ENCODE measurements at regions not wholly inside any gene's neighbourhood (a gene's known extent, or its start where the extent isn't known, plus 50 kb on each side); places are given as distances from the start of the nearest gene placed in this dataset.
"Not testable (repeated sequence)": the region's sequence is repeated elsewhere in the genome, so short reads cannot be mapped to it uniquely, and the experiment has no call there.

DNA sequence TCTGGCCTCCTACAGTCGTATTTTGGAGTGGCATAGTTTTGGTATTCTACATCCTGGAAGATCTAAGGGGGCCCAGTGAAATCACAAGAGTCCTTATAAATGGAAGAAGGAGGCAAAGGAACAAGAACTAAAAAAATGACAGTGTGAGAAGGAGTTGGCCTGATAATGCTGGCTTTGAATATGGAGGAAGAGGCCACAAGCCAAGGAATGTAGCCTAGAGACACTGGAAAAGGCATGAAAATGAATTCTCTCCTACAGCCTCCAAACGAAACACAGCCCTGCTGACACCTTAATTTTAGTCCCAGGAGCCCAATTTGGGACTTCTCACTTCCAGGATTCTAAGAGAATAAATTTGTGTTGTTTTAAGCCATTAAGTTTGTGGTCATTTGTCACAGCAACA, 54.6 kb upstream of the LIPC start:
- H3K27me3 ChIP-seq (replicated peaks; ENCODE audit: insufficient read depth, low read depth, low read length, poor library complexity), result no peaks in the 10 kb centered on the region
- H3K4me1 ChIP-seq (ENCODE audit: insufficient read depth, low read length, poor library complexity, severe bottlenecking), result no peaks in the 10 kb centered on the region
- ChIA-PET CTCF (no interaction called here), POLR2A (ENCODE audit: low non-redundant PET) (no interaction called here)
- BruUV-seq (replicated peaks), result no TSS peak
- intact Hi-C loops (cut with micrococcal nuclease; ENCODE audit: unreplicated experiment), result no loop called here
- no peak overlapping the region for H3K27ac ChIP-seq (ENCODE audit: low read depth, low read length, poor library complexity, severe bottlenecking)
- H3K4me3 ChIP-seq (ENCODE audit: low read depth, low read length, poor library complexity, severe bottlenecking), result no peak overlapping the region
- TF ChIP-seq EZH2 (IDR thresholded peaks at IDR 0.05; ENCODE audit: borderline replicate concordance, low read depth, low read length, poor library complexity, severe bottlenecking), result no peak
- TF ChIP-seq, protein P1, sequence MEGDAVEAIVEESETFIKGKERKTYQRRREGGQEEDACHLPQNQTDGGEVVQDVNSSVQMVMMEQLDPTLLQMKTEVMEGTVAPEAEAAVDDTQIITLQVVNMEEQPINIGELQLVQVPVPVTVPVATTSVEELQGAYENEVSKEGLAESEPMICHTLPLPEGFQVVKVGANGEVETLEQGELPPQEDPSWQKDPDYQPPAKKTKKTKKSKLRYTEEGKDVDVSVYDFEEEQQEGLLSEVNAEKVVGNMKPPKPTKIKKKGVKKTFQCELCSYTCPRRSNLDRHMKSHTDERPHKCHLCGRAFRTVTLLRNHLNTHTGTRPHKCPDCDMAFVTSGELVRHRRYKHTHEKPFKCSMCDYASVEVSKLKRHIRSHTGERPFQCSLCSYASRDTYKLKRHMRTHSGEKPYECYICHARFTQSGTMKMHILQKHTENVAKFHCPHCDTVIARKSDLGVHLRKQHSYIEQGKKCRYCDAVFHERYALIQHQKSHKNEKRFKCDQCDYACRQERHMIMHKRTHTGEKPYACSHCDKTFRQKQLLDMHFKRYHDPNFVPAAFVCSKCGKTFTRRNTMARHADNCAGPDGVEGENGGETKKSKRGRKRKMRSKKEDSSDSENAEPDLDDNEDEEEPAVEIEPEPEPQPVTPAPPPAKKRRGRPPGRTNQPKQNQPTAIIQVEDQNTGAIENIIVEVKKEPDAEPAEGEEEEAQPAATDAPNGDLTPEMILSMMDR (conservative IDR thresholded peaks at IDR 0.05; ENCODE audit: low read depth, low read length), result no peak
- no peaks in the 10 kb centered on the region for H3K36me3 ChIP-seq (ENCODE audit: insufficient read depth, low read length, poor library complexity, severe bottlenecking)
- no peak for DNase-seq (ENCODE audit: low spot score)
- H3K9me3 ChIP-seq (ENCODE audit: low read depth, low read length, poor library complexity, severe bottlenecking), result peaks cover 11% of the 10 kb centered on the region

DNA sequence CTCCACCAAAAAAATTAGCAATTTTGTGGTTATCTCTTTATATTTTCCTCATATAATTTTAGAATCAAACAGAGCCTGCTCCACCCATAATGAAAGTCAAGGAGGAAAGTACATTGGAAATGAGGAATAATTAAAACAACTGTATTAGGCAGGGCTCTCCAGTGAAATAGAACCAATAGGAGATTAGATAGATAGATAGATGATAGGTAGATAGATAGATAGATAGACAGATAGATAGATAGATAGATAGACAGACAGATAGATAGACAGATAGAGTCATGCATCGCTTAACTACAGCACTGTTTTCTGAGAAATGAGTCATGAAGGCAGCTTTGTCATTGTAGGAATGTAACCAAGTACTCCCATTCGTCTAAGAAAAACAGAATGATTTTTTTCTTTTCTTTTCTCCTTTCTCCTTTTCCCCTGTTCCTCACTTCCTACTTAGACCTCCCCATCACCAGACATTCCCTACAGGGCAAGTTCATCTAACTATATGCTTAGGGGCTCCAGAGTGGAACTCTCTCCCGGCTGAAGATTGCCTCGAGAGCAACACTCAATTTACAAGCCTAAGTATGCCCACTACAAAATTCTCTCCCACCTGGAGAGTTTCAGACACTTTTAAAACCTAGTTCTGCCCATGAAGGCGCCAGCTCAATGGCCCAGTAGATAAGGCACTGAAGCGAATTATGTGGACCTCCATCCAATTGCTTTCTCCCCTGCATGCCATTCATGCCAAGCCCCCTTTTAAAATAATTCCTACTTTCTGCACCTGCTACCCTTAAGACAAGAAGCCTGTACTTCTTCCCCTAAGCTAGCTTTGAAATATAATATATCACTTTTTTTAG, 53.3 kb upstream of the LIPC start:
- DNase-seq (ENCODE audit: low spot score), result no peak
- TF ChIP-seq, protein P1 (conservative IDR thresholded peaks at IDR 0.05; ENCODE audit: low read depth, low read length), result no peak
- TF ChIP-seq EZH2 (IDR thresholded peaks at IDR 0.05; ENCODE audit: borderline replicate concordance, low read depth, low read length, poor library complexity, severe bottlenecking), result no peak
- H3K4me1 ChIP-seq (ENCODE audit: insufficient read depth, low read length, poor library complexity, severe bottlenecking), result no peaks in the 10 kb centered on the region
- no peak overlapping the region for H3K4me3 ChIP-seq (ENCODE audit: low read depth, low read length, poor library complexity, severe bottlenecking)
- H3K27me3 ChIP-seq (replicated peaks; ENCODE audit: insufficient read depth, low read depth, low read length, poor library complexity), result no peaks in the 10 kb centered on the region
- ChIA-PET POLR2A (ENCODE audit: low non-redundant PET) (no interaction called here), CTCF (no interaction called here)
- H3K27ac ChIP-seq (ENCODE audit: low read depth, low read length, poor library complexity, severe bottlenecking), result no peak overlapping the region
- peaks cover 3% of the 10 kb centered on the region for H3K9me3 ChIP-seq (ENCODE audit: low read depth, low read length, poor library complexity, severe bottlenecking)
- no TSS peak for BruUV-seq (replicated peaks)
- intact Hi-C loops (cut with micrococcal nuclease; ENCODE audit: unreplicated experiment), result no loop called here
- H3K36me3 ChIP-seq (ENCODE audit: insufficient read depth, low read length, poor library complexity, severe bottlenecking), result no peaks in the 10 kb centered on the region

DNA sequence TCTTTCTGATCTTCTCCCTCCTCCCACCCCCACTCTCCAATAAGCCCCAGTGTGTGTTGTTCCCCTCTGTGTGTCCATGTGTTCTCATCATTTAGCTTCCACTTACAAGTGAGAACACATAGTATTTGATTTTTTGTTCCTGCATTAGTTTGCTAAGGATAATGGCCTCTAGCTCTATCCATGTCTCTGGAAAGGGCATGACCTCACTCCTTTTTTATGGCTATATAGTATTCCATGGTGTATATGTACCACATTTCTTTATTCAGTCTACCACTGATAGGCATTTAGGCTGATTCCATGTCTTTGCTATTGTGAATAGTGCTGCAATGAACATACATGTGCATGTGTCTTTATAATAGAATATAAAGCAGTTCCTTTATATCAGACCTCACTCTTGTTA, 52.3 kb upstream of the LIPC start:
- CTCF ChIA-PET; H3K9me3 ChIP-seq (ENCODE audit: low read depth, low read length, poor library complexity, severe bottlenecking); H3K27ac ChIP-seq (ENCODE audit: low read depth, low read length, poor library complexity, severe bottlenecking); H3K4me3 ChIP-seq (ENCODE audit: low read depth, low read length, poor library complexity, severe bottlenecking); POLR2A ChIA-PET (ENCODE audit: low non-redundant PET); H3K27me3 ChIP-seq (replicated peaks; ENCODE audit: insufficient read depth, low read depth, low read length, poor library complexity); H3K36me3 ChIP-seq (ENCODE audit: insufficient read depth, low read length, poor library complexity, severe bottlenecking); H3K4me1 ChIP-seq (ENCODE audit: insufficient read depth, low read length, poor library complexity, severe bottlenecking); BruUV-seq (replicated peaks); DNase-seq (ENCODE audit: low spot score); intact Hi-C loops (cut with micrococcal nuclease; ENCODE audit: unreplicated experiment): not testable (repeated sequence)
